NCI-H1694 (cell line): ENCODE measurements at regions not wholly inside any gene's neighbourhood (a gene's known extent, or its start where the extent isn't known, plus 50 kb on each side); places are given as distances from the start of the nearest gene placed in this dataset.
"Not testable (repeated sequence)": the region's sequence is repeated elsewhere in the genome, so short reads cannot be mapped to it uniquely, and the experiment has no call there.

Experiments used
- DNase-seq: peaks from one replicate; lab custom pipeline; 2025; lab: John Stamatoyannopoulos, UW

DNA sequence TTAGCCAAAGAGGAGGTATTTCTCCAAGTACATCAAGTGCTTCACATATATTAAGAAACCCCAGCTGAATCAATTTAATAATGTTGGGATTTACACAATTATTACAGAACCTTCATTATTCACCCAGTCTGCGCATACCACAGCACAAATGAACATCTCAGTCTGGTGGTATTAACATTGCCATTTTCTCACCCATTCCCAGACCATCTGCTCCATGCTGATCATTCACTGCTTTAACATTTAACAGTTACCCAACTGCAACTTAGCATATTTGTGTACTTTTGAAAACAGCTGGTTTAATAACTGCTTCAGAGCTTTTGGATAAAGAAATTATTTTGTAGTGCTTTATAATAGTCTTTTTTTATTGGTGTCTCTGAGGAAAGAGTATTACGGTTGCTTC is 1072.1 kb downstream of the NXPH1 start:
- DNase-seq, result peak; percentile 59

GRCh38 chr7:9507290-9507689 is 1073.9 kb downstream of the NXPH1 start:
- peak; percentile 57 for DNase-seq

DNA sequence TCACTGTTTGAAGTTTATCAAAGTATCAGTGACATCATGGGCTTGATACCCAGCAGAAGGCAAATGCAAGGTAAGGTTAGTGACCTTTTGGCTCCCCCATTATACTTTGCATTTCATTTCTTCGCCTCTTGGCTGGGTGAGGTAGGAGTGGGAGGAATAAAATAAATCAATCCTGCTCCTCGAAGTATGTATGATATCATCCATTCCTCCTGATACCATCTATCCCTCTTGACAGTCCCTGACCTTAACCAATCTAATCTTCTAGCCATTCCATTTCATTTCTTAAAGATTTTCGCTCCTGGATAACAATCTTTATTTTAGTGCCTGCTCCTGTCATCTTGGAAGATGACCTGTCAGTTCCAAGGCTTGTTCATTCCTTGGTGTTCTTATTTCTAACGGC is 1083.3 kb downstream of the NXPH1 start:
- DNase-seq, result no peak

DNA sequence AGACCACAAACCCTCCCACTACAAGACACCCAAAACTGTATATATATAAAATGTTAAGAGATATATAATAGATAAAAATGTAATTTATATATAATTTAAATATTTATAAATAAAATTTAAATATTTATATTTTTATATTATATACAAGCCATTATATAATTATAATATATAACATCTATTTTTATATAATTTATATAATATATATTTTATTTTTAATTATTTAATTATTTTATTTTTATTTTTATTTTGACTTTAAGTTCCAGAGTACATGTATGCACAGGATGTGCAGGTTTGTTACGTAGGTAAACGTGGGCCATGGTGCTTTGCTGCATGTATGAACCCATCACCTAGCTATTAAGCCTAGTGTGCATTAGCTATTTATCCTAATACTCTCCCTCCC is 1090.2 kb downstream of the NXPH1 start:
- no peak for DNase-seq

GRCh38 chr7:9552431-9552830 is 1119.0 kb downstream of the NXPH1 start:
- not testable (repeated sequence) for DNase-seq

DNA sequence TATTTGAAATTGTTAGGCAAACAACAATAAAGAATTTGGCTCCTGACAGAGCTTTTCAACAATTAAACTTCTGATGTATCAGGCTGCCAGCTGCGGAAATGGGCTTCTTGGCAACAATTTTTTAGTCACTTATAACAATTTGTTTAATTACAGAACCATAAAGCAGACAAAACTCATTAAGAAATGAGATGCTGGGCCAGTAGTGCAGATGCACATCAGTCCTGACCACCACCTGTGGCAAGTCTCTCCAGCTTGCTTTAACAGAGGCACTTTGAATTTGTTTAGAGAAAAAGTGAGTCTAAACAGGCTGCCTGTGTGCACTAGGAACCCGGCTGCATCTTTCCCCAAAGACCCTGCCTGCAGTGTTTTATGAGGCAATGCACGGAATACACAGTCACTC is 1124.4 kb downstream of the NXPH1 start:
- DNase-seq, result no peak

DNA sequence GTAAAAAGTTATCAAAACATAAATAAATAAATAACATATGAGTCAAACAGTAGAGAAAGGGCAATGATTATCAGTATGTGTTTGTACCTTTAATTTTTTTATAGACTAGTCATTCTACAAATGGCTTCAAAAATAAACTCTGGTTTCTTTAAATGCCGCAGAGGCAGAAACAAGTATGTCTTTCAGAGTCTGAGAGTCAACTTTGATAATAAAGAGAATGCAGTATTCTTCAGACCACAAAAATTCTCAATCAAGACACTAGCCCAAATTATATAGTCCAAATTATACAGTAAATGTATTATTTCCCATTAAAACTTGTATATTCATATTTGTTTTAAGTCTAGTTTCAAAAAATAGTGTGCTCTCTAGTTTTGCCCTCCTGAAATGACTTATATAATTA is 1142.3 kb downstream of the NXPH1 start:
- no peak for DNase-seq

DNA sequence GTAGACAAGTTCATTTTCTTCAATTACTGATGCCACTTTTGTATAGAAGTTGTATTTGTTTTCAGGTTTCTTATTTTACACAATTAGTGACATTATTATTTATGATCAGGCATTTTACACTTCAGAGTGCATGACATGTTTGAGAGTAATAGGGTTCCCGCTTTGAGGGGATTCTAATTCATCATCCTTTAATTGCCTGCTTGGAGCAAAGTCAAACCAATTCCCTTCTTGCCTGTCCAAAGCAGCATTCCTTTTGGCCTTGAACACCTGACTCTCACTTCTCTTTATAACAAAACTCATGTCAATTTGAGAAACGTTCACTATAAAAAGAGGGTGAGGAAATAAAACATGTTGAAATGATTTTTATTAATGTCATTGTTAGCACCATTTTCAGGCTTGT is 1149.4 kb downstream of the NXPH1 start:
- DNase-seq, result no peak

DNA sequence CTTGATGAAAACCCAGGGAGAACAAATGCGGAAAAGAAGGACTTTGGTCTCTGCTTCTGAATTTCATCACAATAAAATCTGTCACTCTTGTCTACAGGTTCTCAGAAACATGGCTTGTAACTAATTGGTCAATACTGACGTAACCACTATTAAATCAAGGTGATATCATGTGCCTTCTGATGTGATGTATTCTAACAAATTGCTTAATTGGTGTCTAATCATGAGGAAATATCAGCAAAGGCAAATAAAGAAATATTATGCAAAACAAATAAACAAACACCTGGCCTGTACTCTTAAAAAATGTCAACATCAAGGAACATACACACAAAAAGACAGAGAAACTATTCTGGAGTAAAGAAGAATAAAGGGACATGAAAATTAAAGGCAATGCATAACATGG is 1165.0 kb downstream of the NXPH1 start:
- DNase-seq, result no peak

DNA sequence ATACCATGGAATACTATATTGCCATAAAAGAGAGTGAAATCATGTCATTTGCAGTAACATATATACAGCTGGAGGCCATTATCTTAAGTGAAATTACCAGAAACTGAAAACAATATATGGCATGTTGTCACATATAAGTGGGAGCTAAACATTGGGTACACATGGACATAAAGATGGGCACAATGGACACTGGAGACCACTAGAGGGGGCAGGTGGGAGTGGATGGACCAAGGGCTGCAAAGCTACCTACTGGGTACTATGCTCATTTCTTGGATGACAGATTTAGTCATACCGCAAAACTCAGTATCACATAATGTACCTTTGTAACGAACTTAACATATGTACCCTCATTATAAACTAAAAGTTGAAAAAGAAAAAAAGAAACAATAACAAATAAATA is 1167.6 kb downstream of the NXPH1 start:
- no peak for DNase-seq

GRCh38 chr7:9603291-9603690 is 1169.9 kb downstream of the NXPH1 start:
- DNase-seq, result no peak

- DNase-seq, result no peak
Measured at GRCh38 chr7:9608560-9608959, 1175.2 kb downstream of the NXPH1 start.

DNA sequence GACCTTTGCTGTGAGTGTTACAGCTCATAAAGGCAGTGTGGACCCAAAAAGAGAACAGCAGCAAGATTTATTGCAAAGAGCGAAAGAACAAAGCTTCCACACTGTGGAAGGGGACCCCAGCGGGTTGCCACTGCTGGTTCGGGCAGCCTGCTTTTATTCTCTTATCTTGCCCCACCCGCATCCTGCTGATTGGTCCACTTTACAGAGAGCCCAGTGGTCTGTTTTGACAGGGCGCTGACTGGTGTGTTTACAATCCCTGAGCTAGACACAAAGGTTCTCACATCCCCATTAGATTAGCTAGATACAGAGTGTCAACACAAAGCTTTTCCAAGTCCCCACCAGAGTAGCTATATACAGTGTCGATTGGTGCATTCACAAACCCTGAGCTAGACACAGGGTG is 1187.5 kb downstream of the NXPH1 start:
- DNase-seq, result not testable (repeated sequence)

- not testable (repeated sequence) for DNase-seq
Measured at GRCh38 chr7:9621306-9621902, 1188.0 kb downstream of the NXPH1 start.

- no peak for DNase-seq
Measured at GRCh38 chr7:9621927-9622326, 1188.5 kb downstream of the NXPH1 start.

GRCh38 chr7:9625953-9626352 is 1192.5 kb downstream of the NXPH1 start:
- no peak for DNase-seq

GRCh38 chr7:9645756-9646155 is 1212.3 kb downstream of the NXPH1 start:
- no peak for DNase-seq

DNA sequence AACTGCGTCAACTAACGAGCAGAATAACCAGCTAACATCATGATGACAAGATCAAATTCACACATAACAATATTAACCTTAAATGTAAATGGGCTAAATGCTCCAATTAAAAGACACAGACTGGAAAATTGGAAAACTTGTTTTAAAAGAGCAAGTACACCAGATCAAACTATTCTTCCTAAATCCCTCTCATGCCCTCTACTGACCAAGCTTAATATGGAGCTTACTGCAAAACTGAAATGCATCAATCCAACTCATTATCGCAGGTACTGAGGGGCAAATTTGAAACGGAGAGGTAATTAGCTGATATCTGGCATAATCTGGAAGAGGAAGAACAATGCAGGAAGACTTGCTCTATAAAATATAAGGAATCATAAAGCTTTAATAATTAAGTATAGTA is 1223.8 kb downstream of the NXPH1 start:
- DNase-seq, result no peak

- DNase-seq, result no peak
Measured at GRCh38 chr7:9671979-9672917, 1238.8 kb downstream of the NXPH1 start.

DNA sequence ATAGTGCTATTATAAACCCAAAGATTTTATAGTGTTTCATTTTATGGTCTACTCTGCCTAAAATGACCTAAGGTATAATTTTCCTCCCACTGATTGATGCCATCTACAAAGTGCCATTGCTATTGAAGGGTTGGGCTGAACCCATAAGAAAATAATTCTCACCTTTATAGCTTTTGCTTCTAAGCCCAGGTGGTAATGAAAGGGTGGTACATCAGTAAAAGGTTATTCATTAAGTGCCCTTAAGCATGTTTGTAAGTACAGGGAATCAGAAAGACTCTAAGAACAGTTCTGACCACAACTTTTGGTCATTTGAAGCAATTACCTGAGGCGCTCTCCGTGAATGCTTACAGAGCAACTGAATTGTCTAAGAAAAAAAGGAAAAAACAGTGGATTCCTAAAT is 1247.3 kb downstream of the NXPH1 start:
- DNase-seq, result no peak

- no peak for DNase-seq
Measured at GRCh38 chr7:9681284-9681683, 1247.9 kb downstream of the NXPH1 start.

GRCh38 chr7:9691286-9691685 is 1257.9 kb downstream of the NXPH1 start:
- DNase-seq, result no peak

- no peak for DNase-seq
Measured at GRCh38 chr7:9698375-9698774, 1265.0 kb downstream of the NXPH1 start.

DNA sequence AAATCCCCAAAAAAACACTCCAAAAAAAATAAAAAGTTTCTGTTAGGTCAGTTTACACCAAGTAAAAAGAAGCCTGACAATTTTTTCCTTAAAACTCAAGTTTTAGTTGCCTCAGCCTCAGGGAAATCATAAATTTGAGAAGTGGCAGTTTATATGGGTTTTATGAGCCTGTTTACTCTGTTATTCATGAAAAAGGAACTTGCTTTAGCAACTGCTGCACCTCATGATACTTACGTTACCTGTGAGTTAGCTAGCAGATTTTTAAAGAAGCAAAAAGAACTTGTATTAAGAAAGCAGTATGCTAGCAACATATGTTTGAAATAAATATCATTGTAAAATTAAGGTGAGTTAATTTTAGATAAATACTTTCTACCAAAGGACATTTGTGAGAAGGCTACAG is 1264.5 kb upstream of the PHF14 start:
- DNase-seq, result no peak
